IMR-90 (cell line): ENCODE measurements at regions not wholly inside any gene's neighbourhood (a gene's known extent, or its start where the extent isn't known, plus 50 kb on each side); places are given as distances from the start of the nearest gene placed in this dataset.

ENCODE experiments used
- ATAC-seq: fragments of 200-7000 bp; cut with Tn5 transposase; 2 replicates; pipeline ENCODE4 v1.9.1; 2020; ENCODE audit warnings: low read depth, mild to moderate bottlenecking, moderate library complexity
- BruUV-seq: library from RNA; stranded (reverse); fragments of 400-500 nt; replicated peaks from 2 replicates; lab custom pipeline; 2021; lab: Mats Ljungman, UMichigan
- CTCF ChIA-PET: fragments of 300-600 bp; formaldehyde crosslinking; extraction: SDS; loops from one replicate; lab custom pipeline; 2021; ENCODE audit warnings: antibody characterized with exemption; lab: Yijun Ruan, JAX
- POLR2A ChIA-PET: fragments of 300-600 bp; sonication (Branson Sonifier 250); formaldehyde crosslinking; loops from one replicate; lab custom pipeline; 2022; ENCODE audit warnings: antibody characterized with exemption; ENCODE audit not compliant: unreplicated experiment; lab: Charles Lee
- DNase-seq: peaks from one replicate; pipeline ENCODE4 v3.0.0; 2013
- H2AFZ ChIP-seq: replicated peaks from 2 replicates; pipeline ENCODE3; 2013; ENCODE audit warnings: low read length, mild to moderate bottlenecking; ENCODE audit not compliant: poor library complexity
- H2AK5ac ChIP-seq: 2 replicates; pipeline ENCODE4 v1.6.1; 2013; ENCODE audit warnings: low read depth, low read length, inconsistent platforms
- H2AK9ac ChIP-seq: replicated peaks from 2 replicates; pipeline ENCODE3; 2013; ENCODE audit warnings: mild to moderate bottlenecking, low read depth, low read length, moderate library complexity; ENCODE audit not compliant: poor library complexity
- H2BK120ac ChIP-seq: 2 replicates; pipeline ENCODE4 v1.6.1; 2013; ENCODE audit warnings: low read depth, low read length, inconsistent platforms
- H2BK15ac ChIP-seq: 3 replicates; pipeline ENCODE4 v1.6.1; 2013; ENCODE audit warnings: low read depth, low read length, inconsistent platforms
- H2BK20ac ChIP-seq: 2 replicates; pipeline ENCODE4 v1.6.1; 2013; ENCODE audit warnings: low read depth, mild to moderate bottlenecking, inconsistent platforms, low read length, moderate library complexity
- H2BK5ac ChIP-seq: 2 replicates; pipeline ENCODE4 v1.6.1; 2013; ENCODE audit warnings: mild to moderate bottlenecking, low read depth, low read length, inconsistent platforms; ENCODE audit not compliant: poor library complexity, severe bottlenecking
- H3K14ac ChIP-seq: replicated peaks from 2 replicates; pipeline ENCODE4 v1.6.1; 2013; ENCODE audit warnings: low read depth, low read length, inconsistent platforms
- H3K18ac ChIP-seq: 2 replicates; pipeline ENCODE4 v1.6.1; 2013; ENCODE audit warnings: low read depth, low read length, control low read depth
- H3K23ac ChIP-seq: 2 replicates; pipeline ENCODE4 v1.6.1; 2013; ENCODE audit warnings: low read depth, low read length, inconsistent platforms
- H3K27ac ChIP-seq: 2 replicates; pipeline ENCODE4 v1.5.1; 2013; ENCODE audit warnings: mild to moderate bottlenecking, control low read depth, low read length; ENCODE audit not compliant: insufficient read depth
- H3K27me3 ChIP-seq: 2 replicates; pipeline ENCODE4 v1.6.1; 2013; ENCODE audit warnings: low read length; ENCODE audit not compliant: control insufficient read depth, insufficient read depth
- H3K36me3 ChIP-seq: 2 replicates; pipeline ENCODE4 v1.6.1; 2013; ENCODE audit warnings: low read length, mixed read lengths; ENCODE audit not compliant: control insufficient read depth, insufficient read depth
- H3K4ac ChIP-seq: 2 replicates; pipeline ENCODE4 v1.6.1; 2013; ENCODE audit warnings: low read depth, low read length, inconsistent platforms
- H3K4me1 ChIP-seq: 2 replicates; pipeline ENCODE4 v1.6.1; 2013; ENCODE audit warnings: low read length, mixed read lengths; ENCODE audit not compliant: control insufficient read depth, insufficient read depth
- H3K4me2 ChIP-seq: 2 replicates; pipeline ENCODE4 v1.6.1; 2013; ENCODE audit warnings: low read depth, mild to moderate bottlenecking, control low read depth, low read length, moderate library complexity
- H3K4me3 ChIP-seq: 2 replicates; pipeline ENCODE4 v1.5.1; 2013; ENCODE audit warnings: low read depth, mild to moderate bottlenecking, control low read depth, low read length, moderate library complexity; ENCODE audit not compliant: insufficient read depth
- H3K56ac ChIP-seq: 2 replicates; pipeline ENCODE4 v1.6.1; 2013; ENCODE audit warnings: low read length, inconsistent platforms; ENCODE audit not compliant: insufficient read depth; ENCODE audit errors: extremely low read depth
- H3K79me1 ChIP-seq, 2 experiments: 2 replicates each; pipeline ENCODE4 v1.6.1; 2013; ENCODE audit warnings: low read length in 2 of 2, inconsistent platforms in 1 of 2, low read depth in 1 of 2
- H3K9ac ChIP-seq: 2 replicates; pipeline ENCODE4 v1.6.1; 2013; ENCODE audit warnings: low read depth, low read length, control low read depth
- H3K9me1 ChIP-seq: 2 replicates; pipeline ENCODE4 v1.6.1; 2013; ENCODE audit warnings: low read length, inconsistent platforms; ENCODE audit not compliant: insufficient read depth
- H3K9me3 ChIP-seq: 2 replicates; pipeline ENCODE4 v1.6.1; 2013; ENCODE audit warnings: low read length; ENCODE audit not compliant: control insufficient read depth, insufficient read depth
- H4K20me1 ChIP-seq: 2 replicates; pipeline ENCODE4 v1.6.1; 2013; ENCODE audit warnings: low read length, inconsistent platforms; ENCODE audit not compliant: insufficient read depth
- H4K5ac ChIP-seq: 2 replicates; pipeline ENCODE4 v1.6.1; 2013; ENCODE audit warnings: mild to moderate bottlenecking, low read depth, low read length, control low read depth
- H4K8ac ChIP-seq, 2 experiments: 2 replicates each; pipeline ENCODE4 v1.6.1; 2013; ENCODE audit warnings: low read depth in 2 of 2, low read length in 2 of 2, control low read depth in 1 of 2, inconsistent platforms in 1 of 2
- H4K91ac ChIP-seq: 2 replicates; pipeline ENCODE4 v1.6.1; 2013; ENCODE audit warnings: low read depth, low read length, inconsistent platforms; ENCODE audit not compliant: insufficient read depth
- CEBPB ChIP-seq: IDR thresholded peaks from 2 replicates; pipeline ENCODE4 v1.6.1; 2012; ENCODE audit warnings: low read depth, low read length, improper control_type of control experiment
- FOS ChIP-seq: fragments of 150-350 bp; IDR thresholded peaks from 2 replicates; pipeline ENCODE4 v1.6.1; 2016; ENCODE audit warnings: low read depth, low read length
- MAFK ChIP-seq: IDR thresholded peaks from 2 replicates; pipeline ENCODE4 v1.6.1; 2012; ENCODE audit warnings: low read depth, low read length, improper control_type of control experiment
- MXI1 ChIP-seq: IDR thresholded peaks from 2 replicates; pipeline ENCODE4 v1.6.1; 2012; ENCODE audit warnings: low read depth, mild to moderate bottlenecking, low read length, moderate library complexity, borderline replicate concordance
- POLR2A ChIP-seq: IDR thresholded peaks from 2 replicates; pipeline ENCODE4 v1.6.1; 2012; ENCODE audit warnings: mild to moderate bottlenecking, low read depth, low read length
- RAD21 ChIP-seq: IDR thresholded peaks from 2 replicates; pipeline ENCODE4 v1.6.1; 2012; ENCODE audit warnings: low read length, improper control_type of control experiment
- RCOR1 ChIP-seq: IDR thresholded peaks from 2 replicates; pipeline ENCODE4 v1.6.1; 2012; ENCODE audit warnings: mild to moderate bottlenecking, low read length, improper control_type of control experiment; ENCODE audit not compliant: insufficient replicate concordance
- SMC3 ChIP-seq: fragments of 150-350 bp; IDR thresholded peaks from 2 replicates; pipeline ENCODE4 v1.6.1; 2016; ENCODE audit warnings: low read depth, mild to moderate bottlenecking, antibody characterized with exemption, low read length, moderate library complexity
- WGBS, 2 experiments: methylation state at CpG; one replicate each; pipeline versions ENCODE4 v1.1.5 to v1.1.7; 2013; ENCODE audit warnings: missing lambda C conversion rate in 2 of 2; ENCODE audit not compliant: insufficient read length in 1 of 2; ENCODE audit errors: extremely low coverage in 2 of 2; 5-methylcytosine and 5-hydroxymethylcytosine counted together
- dilution Hi-C: fragments of 300-500 bp; cut with HindIII; formaldehyde crosslinking; loops from one replicate; pipeline ENCODE4 v1.14.3; 2018; ENCODE audit warnings: low sequenced_read_pairs; ENCODE audit not compliant: unreplicated experiment
- in situ Hi-C: fragments of 300-500 bp; cut with MboI; formaldehyde crosslinking; loops from 3 replicates; pipeline ENCODE4 v1.14.3; 2019; ENCODE audit warnings: low sequenced_read_pairs, inconsistent platforms, mixed read lengths
- intact Hi-C: fragments of 100-400 bp; cut with micrococcal nuclease; formaldehyde crosslinking; loops from 2 replicates; pipeline ENCODE4 v1.10.0; 2022
- TF ChIP-seq, protein P1 (sequence below): fragments of 150-350 bp; IDR thresholded peaks from 2 replicates; pipeline ENCODE4 v1.6.1; 2016; ENCODE audit warnings: low read depth, mild to moderate bottlenecking, low read length, moderate library complexity, borderline replicate concordance
- TF ChIP-seq, protein P2 (sequence below): conservative IDR thresholded peaks from 2 replicates; pipeline ENCODE4 v1.5.1; 2012; ENCODE audit warnings: mild to moderate bottlenecking, low read depth, low read length, improper control_type of control experiment
- TF ChIP-seq, protein P3 (sequence below): fragments of 150-350 bp; IDR thresholded peaks from 2 replicates; pipeline ENCODE4 v1.6.1; 2017; ENCODE audit warnings: mild to moderate bottlenecking, antibody characterized with exemption, low read length, low read depth

DNA sequence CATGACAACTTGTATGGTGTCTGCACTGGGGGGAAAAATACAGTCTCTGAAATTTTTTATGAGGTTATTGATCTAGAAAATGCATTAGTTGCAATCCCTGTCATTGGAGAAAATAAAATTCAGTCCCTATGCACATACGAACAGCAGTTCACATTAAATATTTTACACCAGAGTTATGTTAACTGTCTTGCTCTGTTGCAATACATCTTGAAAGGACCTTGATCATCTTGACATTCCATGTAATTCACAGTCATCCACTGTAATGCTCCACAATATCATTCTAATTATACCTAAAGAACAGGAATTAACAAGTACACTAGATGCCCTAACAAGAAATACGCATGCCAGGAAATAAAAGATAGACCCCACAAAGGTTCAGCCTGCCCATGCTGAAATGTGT, 934.6 kb upstream of the PCDH10 start:
- no peak for DNase-seq
- in situ Hi-C loops, result no loop called here
- no peak overlapping the region for H2BK15ac ChIP-seq
- WGBS, 2 experiments, result no CpG with 5 or more reads among the region's 2 CpGs
- no peak for ATAC-seq
- H3K23ac ChIP-seq, result no peak overlapping the region
- H3K27ac ChIP-seq, result no peak overlapping the region
- no peak overlapping the region for H3K14ac ChIP-seq
- no peak overlapping the region for H4K91ac ChIP-seq
- ChIA-PET POLR2A (no interaction called here), CTCF (no interaction called here)
- no peak overlapping the region for H2BK120ac ChIP-seq
- no peaks in the 10 kb centered on the region for H3K9me3 ChIP-seq
- TF ChIP-seq FOS, result no peak
- TF ChIP-seq SMC3, result no peak
- TF ChIP-seq, protein P1, sequence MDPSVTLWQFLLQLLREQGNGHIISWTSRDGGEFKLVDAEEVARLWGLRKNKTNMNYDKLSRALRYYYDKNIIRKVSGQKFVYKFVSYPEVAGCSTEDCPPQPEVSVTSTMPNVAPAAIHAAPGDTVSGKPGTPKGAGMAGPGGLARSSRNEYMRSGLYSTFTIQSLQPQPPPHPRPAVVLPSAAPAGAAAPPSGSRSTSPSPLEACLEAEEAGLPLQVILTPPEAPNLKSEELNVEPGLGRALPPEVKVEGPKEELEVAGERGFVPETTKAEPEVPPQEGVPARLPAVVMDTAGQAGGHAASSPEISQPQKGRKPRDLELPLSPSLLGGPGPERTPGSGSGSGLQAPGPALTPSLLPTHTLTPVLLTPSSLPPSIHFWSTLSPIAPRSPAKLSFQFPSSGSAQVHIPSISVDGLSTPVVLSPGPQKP, result no peak
- no peak for TF ChIP-seq MXI1
- TF ChIP-seq CEBPB, result no peak
- TF ChIP-seq, protein P2, sequence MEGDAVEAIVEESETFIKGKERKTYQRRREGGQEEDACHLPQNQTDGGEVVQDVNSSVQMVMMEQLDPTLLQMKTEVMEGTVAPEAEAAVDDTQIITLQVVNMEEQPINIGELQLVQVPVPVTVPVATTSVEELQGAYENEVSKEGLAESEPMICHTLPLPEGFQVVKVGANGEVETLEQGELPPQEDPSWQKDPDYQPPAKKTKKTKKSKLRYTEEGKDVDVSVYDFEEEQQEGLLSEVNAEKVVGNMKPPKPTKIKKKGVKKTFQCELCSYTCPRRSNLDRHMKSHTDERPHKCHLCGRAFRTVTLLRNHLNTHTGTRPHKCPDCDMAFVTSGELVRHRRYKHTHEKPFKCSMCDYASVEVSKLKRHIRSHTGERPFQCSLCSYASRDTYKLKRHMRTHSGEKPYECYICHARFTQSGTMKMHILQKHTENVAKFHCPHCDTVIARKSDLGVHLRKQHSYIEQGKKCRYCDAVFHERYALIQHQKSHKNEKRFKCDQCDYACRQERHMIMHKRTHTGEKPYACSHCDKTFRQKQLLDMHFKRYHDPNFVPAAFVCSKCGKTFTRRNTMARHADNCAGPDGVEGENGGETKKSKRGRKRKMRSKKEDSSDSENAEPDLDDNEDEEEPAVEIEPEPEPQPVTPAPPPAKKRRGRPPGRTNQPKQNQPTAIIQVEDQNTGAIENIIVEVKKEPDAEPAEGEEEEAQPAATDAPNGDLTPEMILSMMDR, result no peak
- no peak for TF ChIP-seq POLR2A
- TF ChIP-seq RCOR1, result no peak
- TF ChIP-seq, protein P3, sequence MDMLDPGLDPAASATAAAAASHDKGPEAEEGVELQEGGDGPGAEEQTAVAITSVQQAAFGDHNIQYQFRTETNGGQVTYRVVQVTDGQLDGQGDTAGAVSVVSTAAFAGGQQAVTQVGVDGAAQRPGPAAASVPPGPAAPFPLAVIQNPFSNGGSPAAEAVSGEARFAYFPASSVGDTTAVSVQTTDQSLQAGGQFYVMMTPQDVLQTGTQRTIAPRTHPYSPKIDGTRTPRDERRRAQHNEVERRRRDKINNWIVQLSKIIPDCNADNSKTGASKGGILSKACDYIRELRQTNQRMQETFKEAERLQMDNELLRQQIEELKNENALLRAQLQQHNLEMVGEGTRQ, result no peak
- no peak for TF ChIP-seq MAFK
- no peak for TF ChIP-seq RAD21
- H2BK5ac ChIP-seq, result no peak overlapping the region
- no peak overlapping the region for H4K5ac ChIP-seq
- H3K9ac ChIP-seq, result no peak overlapping the region
- no peaks in the 10 kb centered on the region for H4K20me1 ChIP-seq
- H2AFZ ChIP-seq, result no peak overlapping the region
- no peaks in the 10 kb centered on the region for H3K79me1 ChIP-seq
- H3K4ac ChIP-seq, result no peak overlapping the region
- no peak overlapping the region for H3K18ac ChIP-seq
- H2BK20ac ChIP-seq, result no peak overlapping the region
- dilution Hi-C loops, result no loop called here
- no peak overlapping the region for H3K56ac ChIP-seq
- no TSS peak for BruUV-seq
- intact Hi-C loops, result no loop called here
- H3K4me1 ChIP-seq, result no peaks in the 10 kb centered on the region
- no peaks in the 10 kb centered on the region for H3K9me1 ChIP-seq
- no peak overlapping the region for H3K4me3 ChIP-seq
- H3K27me3 ChIP-seq, result no peaks in the 10 kb centered on the region
- no peak overlapping the region for H4K8ac ChIP-seq
- H2AK9ac ChIP-seq, result no peak overlapping the region
- H2AK5ac ChIP-seq, result no peak overlapping the region
- H3K36me3 ChIP-seq, result no peaks in the 10 kb centered on the region
- no peak overlapping the region for H3K4me2 ChIP-seq
